Astrocyte of the cerebellum (primary cell): ENCODE measurements at regions not wholly inside any gene's neighbourhood (a gene's known extent, or its start where the extent isn't known, plus 50 kb on each side); places are given as distances from the start of the nearest gene placed in this dataset.

Source experiments
- DNase-seq: peaks from one replicate; pipeline ENCODE4 v3.0.0-alpha.2; 2011; ENCODE audit warnings: low read depth
- H3K4me3 ChIP-seq: 2 replicates; pipeline ENCODE4 v1.5.1; 2011; ENCODE audit warnings: mild to moderate bottlenecking, low read depth, low read length, moderate library complexity
- in situ Hi-C: cut with HindIII; loops from 2 replicates; pipeline ENCODE4 v1.10.0; 2017; ENCODE audit warnings: low sequenced_read_pairs
- TF ChIP-seq, protein P1 (sequence below): IDR thresholded peaks from 2 replicates; pipeline ENCODE4 v1.5.1; 2012; ENCODE audit warnings: low read length, low read depth, moderate library complexity, mild to moderate bottlenecking; ENCODE audit errors: missing control alignments

DNA sequence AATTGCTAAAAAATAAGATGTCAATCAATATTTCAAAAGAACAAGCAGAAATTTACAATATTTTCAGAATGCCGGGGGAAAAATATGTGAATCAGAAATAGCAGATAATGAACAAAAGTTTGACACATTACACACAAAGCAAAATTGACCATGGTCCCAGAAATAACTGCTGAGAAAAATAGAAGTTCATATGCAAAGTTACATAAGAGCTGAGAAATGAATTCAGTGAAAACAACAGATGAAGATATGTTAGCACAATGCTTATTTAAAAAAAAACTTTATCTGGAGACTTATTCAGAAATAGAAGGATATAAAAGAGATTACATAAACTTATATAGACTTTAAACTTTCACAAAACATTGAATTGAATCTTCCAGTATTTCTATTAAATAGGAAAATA lies 1483.7 kb upstream of the ACO1 start:
- in situ Hi-C loops, result no loop called here
- no peak for DNase-seq
- no peak overlapping the region for H3K4me3 ChIP-seq
- TF ChIP-seq, protein P1, sequence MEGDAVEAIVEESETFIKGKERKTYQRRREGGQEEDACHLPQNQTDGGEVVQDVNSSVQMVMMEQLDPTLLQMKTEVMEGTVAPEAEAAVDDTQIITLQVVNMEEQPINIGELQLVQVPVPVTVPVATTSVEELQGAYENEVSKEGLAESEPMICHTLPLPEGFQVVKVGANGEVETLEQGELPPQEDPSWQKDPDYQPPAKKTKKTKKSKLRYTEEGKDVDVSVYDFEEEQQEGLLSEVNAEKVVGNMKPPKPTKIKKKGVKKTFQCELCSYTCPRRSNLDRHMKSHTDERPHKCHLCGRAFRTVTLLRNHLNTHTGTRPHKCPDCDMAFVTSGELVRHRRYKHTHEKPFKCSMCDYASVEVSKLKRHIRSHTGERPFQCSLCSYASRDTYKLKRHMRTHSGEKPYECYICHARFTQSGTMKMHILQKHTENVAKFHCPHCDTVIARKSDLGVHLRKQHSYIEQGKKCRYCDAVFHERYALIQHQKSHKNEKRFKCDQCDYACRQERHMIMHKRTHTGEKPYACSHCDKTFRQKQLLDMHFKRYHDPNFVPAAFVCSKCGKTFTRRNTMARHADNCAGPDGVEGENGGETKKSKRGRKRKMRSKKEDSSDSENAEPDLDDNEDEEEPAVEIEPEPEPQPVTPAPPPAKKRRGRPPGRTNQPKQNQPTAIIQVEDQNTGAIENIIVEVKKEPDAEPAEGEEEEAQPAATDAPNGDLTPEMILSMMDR, result no peak

DNA sequence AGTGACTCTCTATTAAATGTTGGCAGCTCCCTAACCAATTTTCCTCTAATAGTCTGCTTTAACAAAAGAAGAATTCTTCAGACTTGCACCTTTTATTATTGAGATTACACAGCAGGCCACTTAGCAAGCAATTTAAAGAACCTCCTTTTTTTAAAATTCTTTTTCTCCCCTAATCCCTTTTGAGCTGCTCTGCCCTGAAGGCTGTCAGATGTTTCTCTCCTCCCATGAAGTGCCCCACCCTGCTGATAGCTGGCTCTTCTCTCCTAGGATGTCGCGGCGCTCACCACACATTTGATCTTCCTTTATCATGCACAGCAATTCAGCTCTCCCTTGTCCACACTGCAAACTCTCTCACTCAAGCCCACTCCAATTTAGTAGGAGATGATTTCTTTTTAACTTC lies 1471.1 kb upstream of the ACO1 start:
- TF ChIP-seq, protein P1, result no peak
- in situ Hi-C loops, result no loop called here
- H3K4me3 ChIP-seq, result no peak overlapping the region
- no peak for DNase-seq

DNA sequence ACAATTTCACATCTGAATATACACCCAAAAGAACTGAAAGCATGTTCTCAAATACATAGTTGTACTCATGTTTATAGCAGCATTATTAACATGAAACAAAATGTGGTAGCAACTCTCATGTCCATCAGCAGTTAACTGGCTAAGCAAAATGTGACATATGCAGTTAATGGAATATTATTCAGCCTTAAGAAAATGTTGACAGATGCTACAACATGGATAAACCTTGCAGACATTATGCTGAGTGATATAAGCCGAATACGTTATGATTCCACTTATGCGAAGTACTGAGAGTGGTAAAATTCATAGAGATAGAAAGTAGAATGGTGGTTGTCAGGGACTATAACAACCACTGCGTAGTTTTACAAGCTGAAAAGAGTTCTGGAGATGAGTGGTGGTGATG lies 1469.0 kb upstream of the ACO1 start:
- H3K4me3 ChIP-seq, result no peak overlapping the region
- DNase-seq, result no peak
- in situ Hi-C loops, result no loop called here
- TF ChIP-seq, protein P1, result no peak

DNA sequence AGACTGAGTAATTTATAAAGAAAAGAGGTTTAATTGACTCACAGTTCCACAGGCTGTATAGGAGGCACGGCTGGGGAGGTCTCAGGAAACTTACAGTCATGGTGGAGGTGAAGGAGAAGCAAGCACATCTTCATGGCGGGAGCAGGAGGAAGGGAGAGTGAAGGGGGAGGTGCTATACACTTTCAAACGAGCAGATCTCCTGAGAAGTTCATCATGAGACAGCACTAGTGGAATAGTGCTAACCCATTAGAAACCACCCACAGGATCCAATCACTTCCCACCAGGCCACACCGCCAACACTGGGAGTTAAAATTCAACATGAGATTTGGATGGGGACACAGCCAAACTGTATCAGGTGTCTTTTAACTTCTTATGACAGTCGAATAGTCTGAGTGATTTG lies 1459.3 kb upstream of the ACO1 start:
- no peak overlapping the region for H3K4me3 ChIP-seq
- in situ Hi-C loops, result no loop called here
- no peak for DNase-seq
- TF ChIP-seq, protein P1, result no peak

DNA sequence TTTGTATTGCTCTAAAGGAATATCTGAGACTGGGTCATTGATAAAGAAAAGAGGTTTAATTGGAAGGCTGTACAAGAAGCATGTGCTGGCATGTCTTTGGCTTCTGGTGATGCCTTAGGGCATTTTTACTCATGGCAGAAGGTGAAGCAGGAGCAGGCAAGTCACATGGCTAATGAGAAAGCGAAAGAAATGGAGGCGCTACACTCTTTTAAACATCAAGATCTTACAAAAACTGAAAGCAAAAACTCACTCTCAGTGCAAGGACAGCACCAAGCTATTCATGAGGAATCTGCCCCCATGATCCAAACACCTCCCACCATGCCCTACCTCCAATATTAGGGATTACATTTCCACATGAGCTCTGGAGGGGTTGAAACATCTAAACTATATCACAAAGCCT lies 1458.8 kb upstream of the ACO1 start:
- in situ Hi-C loops, result no loop called here
- no peak overlapping the region for H3K4me3 ChIP-seq
- no peak for DNase-seq
- TF ChIP-seq, protein P1, result no peak

DNA sequence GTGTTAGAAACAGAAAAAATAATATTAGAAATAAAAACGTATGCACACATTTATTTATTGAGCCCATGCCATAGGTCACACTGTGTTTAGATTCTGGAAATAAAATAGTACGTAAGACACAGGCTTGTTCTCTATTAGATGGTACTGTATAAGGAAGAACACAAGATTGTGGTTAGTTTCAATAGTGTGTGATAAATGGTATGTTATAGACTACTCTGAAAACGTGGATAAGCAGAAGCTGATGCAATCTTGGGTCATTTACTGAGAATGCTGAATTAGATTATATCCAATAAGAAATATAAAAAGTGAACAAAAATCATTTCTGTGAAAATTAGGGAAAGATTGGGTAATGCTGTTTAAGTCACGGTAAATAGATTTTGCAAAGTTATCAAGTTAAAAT lies 1456.4 kb upstream of the ACO1 start:
- no peak for DNase-seq
- TF ChIP-seq, protein P1, result no peak
- in situ Hi-C loops, result no loop called here
- no peak overlapping the region for H3K4me3 ChIP-seq

DNA sequence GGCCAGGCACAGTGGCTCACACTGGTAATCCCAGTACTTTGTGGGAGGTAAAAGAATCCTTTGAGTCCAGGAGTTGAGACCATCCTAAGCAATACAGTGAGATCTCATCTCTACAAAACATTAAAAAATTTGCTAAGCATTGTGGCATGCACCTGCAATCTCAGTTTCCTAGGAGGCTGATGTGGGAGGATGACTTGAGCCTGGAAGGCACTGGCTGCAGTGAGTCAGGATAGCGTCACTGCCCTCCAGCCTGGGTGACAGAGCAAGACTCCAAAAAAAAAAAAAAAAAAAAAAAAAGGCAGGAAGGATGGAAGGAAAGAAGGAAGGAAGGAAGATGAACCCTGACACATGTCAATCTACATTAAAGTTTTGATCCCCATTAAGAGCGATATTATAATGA lies 1452.2 kb upstream of the ACO1 start:
- in situ Hi-C loops, result no loop called here
- TF ChIP-seq, protein P1, result no peak
- DNase-seq, result no peak
- no peak overlapping the region for H3K4me3 ChIP-seq
